ENCODE measurements at regions not wholly inside any gene's neighbourhood (a gene's known extent, or its start where the extent isn't known, plus 50 kb on each side); places are given as distances from the start of the nearest gene placed in this dataset.

GRCh38 chr6:165091121-165091785, 218.2 kb downstream of the C6orf118 start:
- DNase-seq (ENCODE audit: low read depth): no peak
- TF ChIP-seq CTCF (IDR thresholded peaks at IDR 0.05; ENCODE audit: insufficient read depth, low read depth, low read length, missing control alignments): no peak
- H3K4me3 ChIP-seq (ENCODE audit: low read depth, low read length): no peak overlapping the region

GRCh38 chr6:165090242-165090641, 219.2 kb downstream of the C6orf118 start:
- no peak overlapping the region for H3K4me3 ChIP-seq (ENCODE audit: low read depth, low read length)
- no peak for TF ChIP-seq CTCF (IDR thresholded peaks at IDR 0.05; ENCODE audit: insufficient read depth, low read depth, low read length, missing control alignments)

GRCh38 chr6:165086814-165087213, 222.6 kb downstream of the C6orf118 start:
- no peak for DNase-seq (ENCODE audit: low read depth)
- TF ChIP-seq CTCF (IDR thresholded peaks at IDR 0.05; ENCODE audit: insufficient read depth, low read depth, low read length, missing control alignments): no peak
- H3K4me3 ChIP-seq (ENCODE audit: low read depth, low read length): no peak overlapping the region

More at GRCh38 chr6:165090242-165090641, 219.2 kb downstream of the C6orf118 start:
- DNase-seq (ENCODE audit: low read depth): no peak

GRCh38 chr6:165082636-165083035, 226.8 kb downstream of the C6orf118 start:
- TF ChIP-seq CTCF (IDR thresholded peaks at IDR 0.05; ENCODE audit: insufficient read depth, low read depth, low read length, missing control alignments): no peak
- H3K4me3 ChIP-seq (ENCODE audit: low read depth, low read length): no peak overlapping the region
- no peak for DNase-seq (ENCODE audit: low read depth)

- no peak for TF ChIP-seq CTCF (IDR thresholded peaks at IDR 0.05; ENCODE audit: insufficient read depth, low read depth, low read length, missing control alignments)
- H3K4me3 ChIP-seq (ENCODE audit: low read depth, low read length): no peak overlapping the region
- DNase-seq (ENCODE audit: low read depth): peak; percentile 41
Observed at GRCh38 chr6:165081944-165082532, 227.4 kb downstream of the C6orf118 start.

- no peak for DNase-seq (ENCODE audit: low read depth)
- no peak for TF ChIP-seq CTCF (IDR thresholded peaks at IDR 0.05; ENCODE audit: insufficient read depth, low read depth, low read length, missing control alignments)
- H3K4me3 ChIP-seq (ENCODE audit: low read depth, low read length): no peak overlapping the region
Observed at GRCh38 chr6:165077876-165078275, 231.5 kb downstream of the C6orf118 start.

- no peak for TF ChIP-seq CTCF (IDR thresholded peaks at IDR 0.05; ENCODE audit: insufficient read depth, low read depth, low read length, missing control alignments)
- no peak for DNase-seq (ENCODE audit: low read depth)
- no peak overlapping the region for H3K4me3 ChIP-seq (ENCODE audit: low read depth, low read length)
Observed at GRCh38 chr6:165071906-165072305, 237.5 kb downstream of the C6orf118 start.
